Esophagus muscularis mucosa (tissue), 4 donors: ENCODE measurements at regions not wholly inside any gene's neighbourhood (a gene's known extent, or its start where the extent isn't known, plus 50 kb on each side); places are given as distances from the start of the nearest gene placed in this dataset.

Source experiments
- DNase-seq: peaks from one replicate; pipeline ENCODE4 v3.0.0-alpha.2; 2017; ENCODE audit errors: extremely low spot score
- H3K27ac ChIP-seq, 4 donors: fragments of 200-600 bp; sonication (generic); replicated peaks in 1 of 4; 1 replicate in 3 of 4; 2 replicates in 1 of 4; pipeline ENCODE4 v1.5.1; 2016 to 2019; ENCODE audit warnings: mild to moderate bottlenecking in 1 of 4
- H3K27me3 ChIP-seq, 4 donors: fragments of 200-600 bp; sonication (generic); one replicate each; pipeline versions ENCODE4 v1.5.1 to v1.6.0; 2016 to 2019
- H3K36me3 ChIP-seq, 4 donors: fragments of 200-600 bp; sonication (generic); one replicate each; pipeline ENCODE4 v1.5.1; 2016 to 2019
- H3K4me1 ChIP-seq, 4 donors: fragments of 200-600 bp; sonication (generic); one replicate each; pipeline ENCODE4 v1.5.1; 2016 to 2019
- H3K4me3 ChIP-seq, 4 donors: fragments of 200-600 bp; sonication (generic); 1 replicate in 2 of 4; 2 replicates in 2 of 4; pipeline ENCODE4 v1.5.1; 2016 to 2019; ENCODE audit warnings: mild to moderate bottlenecking in 4 of 4, moderate library complexity in 1 of 4
- H3K9me3 ChIP-seq, 4 donors: fragments of 200-600 bp; sonication (generic); 1 replicate in 3 of 4; 2 replicates in 1 of 4; pipeline ENCODE4 v1.5.1; 2016 to 2019
- EP300 ChIP-seq: sonication (generic); formaldehyde crosslinking; IDR thresholded peaks from one replicate; pipeline ENCODE4 v1.6.1; 2017; ENCODE audit warnings: antibody characterized with exemption
- POLR2A ChIP-seq: fragments of 450-650 bp; IDR thresholded peaks from one replicate; pipeline ENCODE4 v1.6.1; 2017; ENCODE audit warnings: antibody characterized with exemption, moderate library complexity, mild to moderate bottlenecking, low read depth
- POLR2AphosphoS5 ChIP-seq, 2 donors: sonication (generic); formaldehyde crosslinking; IDR thresholded peaks; one replicate each; pipeline ENCODE4 v1.6.1; 2017; ENCODE audit warnings: antibody characterized with exemption in 2 of 2
- WGBS: methylation state at CpG from one replicate; pipeline ENCODE4 v1.1.5; 2018; 5-methylcytosine and 5-hydroxymethylcytosine counted together
- intact Hi-C: fragments of 100-400 bp; cut with DNase I; formaldehyde crosslinking; loops from one replicate; pipeline ENCODE4 v1.15.1; 2023
- TF ChIP-seq, protein P1 (sequence below), 3 experiments: fragments of 200-600 bp in 2 of 3; fragments of 450-650 bp in 1 of 3; sonication (generic) in 2 of 3; IDR thresholded peaks; one replicate each; pipeline ENCODE4 v1.5.1; 2017 to 2019; ENCODE audit warnings: antibody characterized with exemption in 3 of 3, mild to moderate bottlenecking in 2 of 3, moderate library complexity in 1 of 3

DNA sequence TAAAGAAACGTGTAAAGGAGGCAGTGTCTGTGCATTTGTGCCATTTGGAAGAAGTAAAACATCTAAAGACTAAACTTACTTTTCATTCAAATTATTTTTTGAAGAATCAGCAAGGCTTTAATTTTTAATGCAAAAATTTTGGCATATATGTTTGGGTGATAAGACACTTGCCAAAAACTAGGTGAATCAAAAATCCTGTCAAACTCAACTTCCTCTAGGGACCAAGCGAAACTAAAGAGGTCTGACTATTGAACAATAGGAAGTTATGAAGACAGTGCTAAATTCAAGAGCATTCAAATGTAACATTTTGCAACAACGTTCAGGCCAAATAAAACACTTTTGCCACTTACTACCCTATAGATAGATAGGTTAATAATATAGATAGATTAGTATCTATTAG is 306.1 kb downstream of the NOL4 start:
- Histone ChIP-seq H3K4me3 (no peak overlapping the region), H3K36me3 (no peaks in the 10 kb centered on the region), H3K27me3 (no peaks in the 10 kb centered on the region), H3K4me1 (no peaks in the 10 kb centered on the region), H3K27ac (no peak overlapping the region), H3K9me3 (no peaks in the 10 kb centered on the region)
- 65% methylated on average over 3 of the region's 3 CpGs for whole genome bisulfite sequencing
- TF ChIP-seq POLR2A (no peak), EP300 (no peak), POLR2AphosphoS5 (IDR thresholded peaks at IDR 0.05) (no peak)
- TF ChIP-seq, protein P1, sequence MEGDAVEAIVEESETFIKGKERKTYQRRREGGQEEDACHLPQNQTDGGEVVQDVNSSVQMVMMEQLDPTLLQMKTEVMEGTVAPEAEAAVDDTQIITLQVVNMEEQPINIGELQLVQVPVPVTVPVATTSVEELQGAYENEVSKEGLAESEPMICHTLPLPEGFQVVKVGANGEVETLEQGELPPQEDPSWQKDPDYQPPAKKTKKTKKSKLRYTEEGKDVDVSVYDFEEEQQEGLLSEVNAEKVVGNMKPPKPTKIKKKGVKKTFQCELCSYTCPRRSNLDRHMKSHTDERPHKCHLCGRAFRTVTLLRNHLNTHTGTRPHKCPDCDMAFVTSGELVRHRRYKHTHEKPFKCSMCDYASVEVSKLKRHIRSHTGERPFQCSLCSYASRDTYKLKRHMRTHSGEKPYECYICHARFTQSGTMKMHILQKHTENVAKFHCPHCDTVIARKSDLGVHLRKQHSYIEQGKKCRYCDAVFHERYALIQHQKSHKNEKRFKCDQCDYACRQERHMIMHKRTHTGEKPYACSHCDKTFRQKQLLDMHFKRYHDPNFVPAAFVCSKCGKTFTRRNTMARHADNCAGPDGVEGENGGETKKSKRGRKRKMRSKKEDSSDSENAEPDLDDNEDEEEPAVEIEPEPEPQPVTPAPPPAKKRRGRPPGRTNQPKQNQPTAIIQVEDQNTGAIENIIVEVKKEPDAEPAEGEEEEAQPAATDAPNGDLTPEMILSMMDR (IDR thresholded peaks at IDR 0.05) = no peak
- no peak for DNase-seq
- intact Hi-C loops = no loop called here

DNA sequence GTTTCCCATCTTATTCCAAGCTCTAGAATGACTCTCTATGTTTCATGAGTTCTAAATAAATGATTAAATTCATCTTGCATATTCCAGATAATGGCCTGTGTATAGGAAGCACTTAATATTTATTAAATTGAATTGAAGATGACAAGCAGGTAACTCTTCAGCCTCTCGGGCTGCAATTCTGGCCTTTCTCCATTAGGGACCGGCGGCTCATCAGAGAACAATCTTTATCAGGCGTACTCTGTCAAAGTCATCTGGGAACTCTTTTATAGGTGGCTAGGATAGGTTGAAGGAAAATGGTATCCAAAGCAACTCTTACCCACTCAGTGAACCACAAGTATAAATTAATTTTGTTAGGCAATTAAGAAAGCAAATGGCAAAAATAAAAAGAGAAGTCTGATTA is 308.5 kb downstream of the NOL4 start:
- TF ChIP-seq POLR2A = no peak
- no peak for TF ChIP-seq EP300
- TF ChIP-seq, protein P1 (IDR thresholded peaks at IDR 0.05) = no peak
- no peak for TF ChIP-seq POLR2AphosphoS5 (IDR thresholded peaks at IDR 0.05)
- Histone ChIP-seq H3K9me3 (no peaks in the 10 kb centered on the region), H3K36me3 (no peaks in the 10 kb centered on the region), H3K4me1 (no peaks in the 10 kb centered on the region), H3K27ac (no peak overlapping the region), H3K4me3 (no peak overlapping the region), H3K27me3 (no peaks in the 10 kb centered on the region)
- intact Hi-C loops = no loop called here
- no peak for DNase-seq
- 89% methylated on average over 4 of the region's 4 CpGs for WGBS

- no peak for DNase-seq
- no peak overlapping the region for H3K27ac ChIP-seq
- TF ChIP-seq EP300 = no peak
- no peak for TF ChIP-seq POLR2A
- no peaks in the 10 kb centered on the region for H3K36me3 ChIP-seq
- no peak overlapping the region for H3K4me3 ChIP-seq
- no peaks in the 10 kb centered on the region for H3K27me3 ChIP-seq
- intact Hi-C loops = no loop called here
- H3K4me1 ChIP-seq = no peaks in the 10 kb centered on the region
- no peaks in the 10 kb centered on the region for H3K9me3 ChIP-seq
Measured at GRCh38 chr18:33914399-33914798, 310.3 kb downstream of the NOL4 start.

- Histone ChIP-seq H3K9me3 (no peaks in the 10 kb centered on the region), H3K4me1 (no peaks in the 10 kb centered on the region), H3K4me3 (no peak overlapping the region), H3K27me3 (no peaks in the 10 kb centered on the region), H3K27ac (no peak overlapping the region), H3K36me3 (no peaks in the 10 kb centered on the region)
- intact Hi-C loops = no loop called here
- TF ChIP-seq EP300 = no peak
- TF ChIP-seq POLR2A = no peak
- TF ChIP-seq, protein P1 (IDR thresholded peaks at IDR 0.05) = no peak
- no peak for TF ChIP-seq POLR2AphosphoS5 (IDR thresholded peaks at IDR 0.05)
- whole genome bisulfite sequencing = 81% methylated on average over 4 of the region's 4 CpGs
- no peak for DNase-seq
Measured at GRCh38 chr18:33906046-33906445, 318.7 kb downstream of the NOL4 start.

GRCh38 chr18:33901894-33902512 is 322.7 kb downstream of the NOL4 start:
- no peaks in the 10 kb centered on the region for H3K36me3 ChIP-seq
- H3K4me1 ChIP-seq = no peaks in the 10 kb centered on the region
- H3K9me3 ChIP-seq = no peaks in the 10 kb centered on the region
- no peaks in the 10 kb centered on the region for H3K27me3 ChIP-seq
- H3K27ac ChIP-seq = no peak overlapping the region
- H3K4me3 ChIP-seq = no peak overlapping the region
- 93% methylated on average over 1 of the region's 1 CpG for WGBS
- TF ChIP-seq EP300 (no peak), POLR2AphosphoS5 (IDR thresholded peaks at IDR 0.05) (no peak)
- TF ChIP-seq, protein P1 (IDR thresholded peaks at IDR 0.05) = no peak
- no peak for DNase-seq
- intact Hi-C loops = no loop called here
